ENCODE measurements at regions not wholly inside any gene's neighbourhood (a gene's known extent, or its start where the extent isn't known, plus 50 kb on each side); places are given as distances from the start of the nearest gene placed in this dataset.

DNA sequence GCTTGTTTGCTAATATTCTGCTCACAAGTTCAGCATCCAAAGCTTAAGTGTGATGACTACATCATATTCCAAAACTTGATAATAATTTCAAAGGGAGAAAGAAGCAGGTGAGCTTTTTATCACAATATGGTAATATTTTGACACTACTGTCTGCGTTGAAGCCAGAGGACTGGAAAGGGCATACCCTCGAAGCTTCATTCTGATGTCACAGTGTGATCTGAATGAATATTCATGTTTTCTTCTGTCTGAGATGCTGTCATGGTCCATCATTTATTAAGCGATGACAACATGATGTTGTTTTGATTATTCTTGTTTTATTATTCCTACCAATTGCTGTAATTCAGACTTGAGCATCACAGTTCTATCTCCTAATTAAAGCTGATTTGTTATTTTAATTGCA lies 625.4 kb downstream of the ZPLD1 start:
- no peak for DNase-seq (ENCODE audit: low read depth in 1 of 2, low spot score in 1 of 2)
- TF ChIP-seq GABPA (IDR thresholded peaks at IDR 0.05; ENCODE audit: low read depth) (no peak), POLR2AphosphoS5 (IDR thresholded peaks at IDR 0.05; ENCODE audit: low read depth) (no peak), SPI1 (IDR thresholded peaks at IDR 0.05; ENCODE audit: borderline replicate concordance, low read depth) (no peak)
- TF ChIP-seq, protein P1, sequence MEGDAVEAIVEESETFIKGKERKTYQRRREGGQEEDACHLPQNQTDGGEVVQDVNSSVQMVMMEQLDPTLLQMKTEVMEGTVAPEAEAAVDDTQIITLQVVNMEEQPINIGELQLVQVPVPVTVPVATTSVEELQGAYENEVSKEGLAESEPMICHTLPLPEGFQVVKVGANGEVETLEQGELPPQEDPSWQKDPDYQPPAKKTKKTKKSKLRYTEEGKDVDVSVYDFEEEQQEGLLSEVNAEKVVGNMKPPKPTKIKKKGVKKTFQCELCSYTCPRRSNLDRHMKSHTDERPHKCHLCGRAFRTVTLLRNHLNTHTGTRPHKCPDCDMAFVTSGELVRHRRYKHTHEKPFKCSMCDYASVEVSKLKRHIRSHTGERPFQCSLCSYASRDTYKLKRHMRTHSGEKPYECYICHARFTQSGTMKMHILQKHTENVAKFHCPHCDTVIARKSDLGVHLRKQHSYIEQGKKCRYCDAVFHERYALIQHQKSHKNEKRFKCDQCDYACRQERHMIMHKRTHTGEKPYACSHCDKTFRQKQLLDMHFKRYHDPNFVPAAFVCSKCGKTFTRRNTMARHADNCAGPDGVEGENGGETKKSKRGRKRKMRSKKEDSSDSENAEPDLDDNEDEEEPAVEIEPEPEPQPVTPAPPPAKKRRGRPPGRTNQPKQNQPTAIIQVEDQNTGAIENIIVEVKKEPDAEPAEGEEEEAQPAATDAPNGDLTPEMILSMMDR (IDR thresholded peaks at IDR 0.05; ENCODE audit: insufficient read depth, low read length), result no peak
- TF ChIP-seq, protein P2, sequence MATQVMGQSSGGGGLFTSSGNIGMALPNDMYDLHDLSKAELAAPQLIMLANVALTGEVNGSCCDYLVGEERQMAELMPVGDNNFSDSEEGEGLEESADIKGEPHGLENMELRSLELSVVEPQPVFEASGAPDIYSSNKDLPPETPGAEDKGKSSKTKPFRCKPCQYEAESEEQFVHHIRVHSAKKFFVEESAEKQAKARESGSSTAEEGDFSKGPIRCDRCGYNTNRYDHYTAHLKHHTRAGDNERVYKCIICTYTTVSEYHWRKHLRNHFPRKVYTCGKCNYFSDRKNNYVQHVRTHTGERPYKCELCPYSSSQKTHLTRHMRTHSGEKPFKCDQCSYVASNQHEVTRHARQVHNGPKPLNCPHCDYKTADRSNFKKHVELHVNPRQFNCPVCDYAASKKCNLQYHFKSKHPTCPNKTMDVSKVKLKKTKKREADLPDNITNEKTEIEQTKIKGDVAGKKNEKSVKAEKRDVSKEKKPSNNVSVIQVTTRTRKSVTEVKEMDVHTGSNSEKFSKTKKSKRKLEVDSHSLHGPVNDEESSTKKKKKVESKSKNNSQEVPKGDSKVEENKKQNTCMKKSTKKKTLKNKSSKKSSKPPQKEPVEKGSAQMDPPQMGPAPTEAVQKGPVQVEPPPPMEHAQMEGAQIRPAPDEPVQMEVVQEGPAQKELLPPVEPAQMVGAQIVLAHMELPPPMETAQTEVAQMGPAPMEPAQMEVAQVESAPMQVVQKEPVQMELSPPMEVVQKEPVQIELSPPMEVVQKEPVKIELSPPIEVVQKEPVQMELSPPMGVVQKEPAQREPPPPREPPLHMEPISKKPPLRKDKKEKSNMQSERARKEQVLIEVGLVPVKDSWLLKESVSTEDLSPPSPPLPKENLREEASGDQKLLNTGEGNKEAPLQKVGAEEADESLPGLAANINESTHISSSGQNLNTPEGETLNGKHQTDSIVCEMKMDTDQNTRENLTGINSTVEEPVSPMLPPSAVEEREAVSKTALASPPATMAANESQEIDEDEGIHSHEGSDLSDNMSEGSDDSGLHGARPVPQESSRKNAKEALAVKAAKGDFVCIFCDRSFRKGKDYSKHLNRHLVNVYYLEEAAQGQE (IDR thresholded peaks at IDR 0.05; ENCODE audit: insufficient replicate concordance, low read depth), result no peak

DNA sequence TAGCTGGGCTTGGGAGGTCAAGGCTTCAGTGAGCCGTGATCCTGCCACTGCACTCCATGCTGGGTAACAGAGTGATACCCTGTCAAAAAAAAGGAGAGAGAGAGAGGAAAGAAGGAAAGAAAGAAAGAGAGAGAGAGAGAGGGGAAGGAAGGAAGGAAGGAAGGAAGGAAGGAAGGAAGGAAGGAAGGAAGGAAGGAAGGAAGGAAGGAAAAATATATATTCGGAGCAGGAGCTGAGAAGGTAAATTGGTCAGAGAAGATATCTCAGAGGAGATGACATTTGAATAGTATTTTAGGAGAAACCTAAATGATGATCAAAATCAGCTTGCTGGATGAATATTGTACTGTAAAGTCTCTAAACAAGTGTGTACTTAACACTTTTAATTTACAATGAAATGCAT lies 633.1 kb downstream of the ZPLD1 start:
- H3K27ac ChIP-seq (replicated peaks), result no peak overlapping the region
- H3K27me3 ChIP-seq (ENCODE audit: insufficient read depth, poor library complexity, severe bottlenecking), result no peaks in the 10 kb centered on the region
- TF ChIP-seq, protein P1 (IDR thresholded peaks at IDR 0.05; ENCODE audit: insufficient read depth, low read length), result no peak
- TF ChIP-seq GABPA (IDR thresholded peaks at IDR 0.05; ENCODE audit: low read depth) (no peak), POLR2AphosphoS5 (IDR thresholded peaks at IDR 0.05; ENCODE audit: low read depth) (no peak), SPI1 (IDR thresholded peaks at IDR 0.05; ENCODE audit: borderline replicate concordance, low read depth) (no peak)
- TF ChIP-seq, protein P2 (IDR thresholded peaks at IDR 0.05; ENCODE audit: insufficient replicate concordance, low read depth), result no peak
- H3K4me3 ChIP-seq (replicated peaks; ENCODE audit: insufficient read depth, low read length), result no peak overlapping the region
- DNase-seq (ENCODE audit: low read depth in 1 of 2, low spot score in 1 of 2), result no peak

More for the DNA sequence above, 625.4 kb downstream of the ZPLD1 start:
- no peaks in the 10 kb centered on the region for H3K27me3 ChIP-seq (ENCODE audit: insufficient read depth, poor library complexity, severe bottlenecking)
- H3K4me3 ChIP-seq (replicated peaks; ENCODE audit: insufficient read depth, low read length), result no peak overlapping the region
- H3K27ac ChIP-seq (replicated peaks), result no peak overlapping the region

DNA sequence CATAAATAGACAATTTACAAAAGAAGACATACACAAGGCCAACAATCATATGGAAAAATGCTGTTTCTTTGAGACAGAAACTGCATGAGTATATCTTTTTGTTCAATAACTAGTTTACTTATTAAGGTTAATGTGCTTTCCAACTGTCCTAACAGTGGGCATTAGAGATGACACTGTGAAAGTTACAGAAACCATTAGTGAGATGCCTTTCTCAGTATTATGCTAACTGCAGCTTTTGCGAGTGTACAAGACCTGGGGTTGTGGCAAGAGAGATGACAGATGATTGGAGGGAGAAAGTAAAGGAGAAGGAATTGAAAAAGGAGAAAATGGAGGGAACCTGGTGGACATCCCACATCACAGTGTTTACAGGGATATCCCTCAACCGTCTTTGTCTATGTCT lies 640.5 kb downstream of the ZPLD1 start:
- no peaks in the 10 kb centered on the region for H3K27me3 ChIP-seq (ENCODE audit: insufficient read depth, poor library complexity, severe bottlenecking)
- no peak for DNase-seq (ENCODE audit: low read depth in 1 of 2, low spot score in 1 of 2)
- H3K4me3 ChIP-seq (replicated peaks; ENCODE audit: insufficient read depth, low read length), result no peak overlapping the region
- H3K27ac ChIP-seq (replicated peaks), result no peak overlapping the region
- TF ChIP-seq SPI1 (IDR thresholded peaks at IDR 0.05; ENCODE audit: borderline replicate concordance, low read depth), result no peak
- no peak for TF ChIP-seq POLR2AphosphoS5 (IDR thresholded peaks at IDR 0.05; ENCODE audit: low read depth)
- TF ChIP-seq, protein P1 (IDR thresholded peaks at IDR 0.05; ENCODE audit: insufficient read depth, low read length), result no peak
- TF ChIP-seq, protein P2 (IDR thresholded peaks at IDR 0.05; ENCODE audit: insufficient replicate concordance, low read depth), result no peak
- TF ChIP-seq GABPA (IDR thresholded peaks at IDR 0.05; ENCODE audit: low read depth), result no peak

All from HL-60 (cell line).